Testis (tissue), 2 donors: ENCODE measurements at regions not wholly inside any gene's neighbourhood (a gene's known extent, or its start where the extent isn't known, plus 50 kb on each side); places are given as distances from the start of the nearest gene placed in this dataset.

ENCODE experiments used
- POLR2A ChIP-seq: fragments of 450-650 bp; IDR thresholded peaks from one replicate; pipeline ENCODE4 v1.6.1; 2017; ENCODE audit warnings: antibody characterized with exemption, mild to moderate bottlenecking, moderate library complexity
- TF ChIP-seq, protein P1 (sequence below), 3 experiments: fragments of 450-650 bp in 2 of 3; fragments of 200-600 bp in 1 of 3; sonication (generic) in 1 of 3; IDR thresholded peaks; one replicate each; pipeline ENCODE4 v1.5.1; 2016 to 2019; ENCODE audit warnings: antibody characterized with exemption in 3 of 3, mild to moderate bottlenecking in 2 of 3, moderate library complexity in 1 of 3

DNA sequence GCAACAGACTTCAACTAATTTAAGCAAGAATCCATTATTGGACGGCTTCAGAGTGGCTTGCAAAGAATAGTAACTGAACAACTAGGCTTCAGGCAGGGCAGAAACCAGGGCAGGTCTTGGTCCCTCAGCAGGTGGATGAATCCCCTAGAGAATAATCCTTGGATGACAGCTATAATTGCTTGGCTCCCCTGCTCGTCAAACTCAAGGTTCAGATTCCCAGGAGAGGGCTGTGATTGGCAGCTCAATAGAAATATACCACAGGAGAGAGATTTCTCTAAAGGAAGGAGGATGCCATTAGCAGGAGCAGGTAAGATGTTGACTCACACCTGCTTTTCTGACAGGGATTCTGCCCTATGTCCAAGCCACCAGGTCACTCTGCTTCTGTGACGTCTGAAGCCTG is 89.6 kb upstream of the PCDH8 start:
- no peak for TF ChIP-seq POLR2A
- TF ChIP-seq, protein P1, sequence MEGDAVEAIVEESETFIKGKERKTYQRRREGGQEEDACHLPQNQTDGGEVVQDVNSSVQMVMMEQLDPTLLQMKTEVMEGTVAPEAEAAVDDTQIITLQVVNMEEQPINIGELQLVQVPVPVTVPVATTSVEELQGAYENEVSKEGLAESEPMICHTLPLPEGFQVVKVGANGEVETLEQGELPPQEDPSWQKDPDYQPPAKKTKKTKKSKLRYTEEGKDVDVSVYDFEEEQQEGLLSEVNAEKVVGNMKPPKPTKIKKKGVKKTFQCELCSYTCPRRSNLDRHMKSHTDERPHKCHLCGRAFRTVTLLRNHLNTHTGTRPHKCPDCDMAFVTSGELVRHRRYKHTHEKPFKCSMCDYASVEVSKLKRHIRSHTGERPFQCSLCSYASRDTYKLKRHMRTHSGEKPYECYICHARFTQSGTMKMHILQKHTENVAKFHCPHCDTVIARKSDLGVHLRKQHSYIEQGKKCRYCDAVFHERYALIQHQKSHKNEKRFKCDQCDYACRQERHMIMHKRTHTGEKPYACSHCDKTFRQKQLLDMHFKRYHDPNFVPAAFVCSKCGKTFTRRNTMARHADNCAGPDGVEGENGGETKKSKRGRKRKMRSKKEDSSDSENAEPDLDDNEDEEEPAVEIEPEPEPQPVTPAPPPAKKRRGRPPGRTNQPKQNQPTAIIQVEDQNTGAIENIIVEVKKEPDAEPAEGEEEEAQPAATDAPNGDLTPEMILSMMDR (IDR thresholded peaks at IDR 0.05): no peak
